Panc1 (cell line): ENCODE measurements at regions not wholly inside any gene's neighbourhood (a gene's known extent, or its start where the extent isn't known, plus 50 kb on each side); places are given as distances from the start of the nearest gene placed in this dataset.

Experiments
- ATAC-seq: fragments of 200-7000 bp; cut with Tn5 transposase; 2 replicates; pipeline ENCODE4 v1.9.1; 2020; ENCODE audit warnings: mild to moderate bottlenecking, moderate library complexity
- BruUV-seq: library from RNA; stranded (reverse); fragments of 400-500 nt; replicated peaks from 2 replicates; lab custom pipeline; 2021; lab: Mats Ljungman, UMichigan
- CTCF ChIA-PET: fragments of 300-600 bp; sonication (Branson Sonifier 250); formaldehyde crosslinking; loops from one replicate; lab custom pipeline; 2022; ENCODE audit warnings: antibody characterized with exemption; lab: Charles Lee
- POLR2A ChIA-PET: fragments of 300-600 bp; sonication (Branson Sonifier 250); formaldehyde crosslinking; loops from one replicate; lab custom pipeline; 2022; ENCODE audit warnings: antibody characterized with exemption; lab: Charles Lee
- DNase-seq: peaks from one replicate; pipeline ENCODE4 v3.0.0-alpha.2; 2010; ENCODE audit warnings: low read depth, low spot score
- H3K27ac ChIP-seq: 2 replicates; pipeline ENCODE4 v1.5.1; 2011; ENCODE audit warnings: mild to moderate bottlenecking, low read length, inconsistent platforms
- H3K27me3 ChIP-seq: fragments of 200-500 bp; sonication (Bioruptor generic); 2 replicates; pipeline ENCODE4 v1.6.0; 2014; ENCODE audit warnings: low read length, inconsistent platforms; ENCODE audit not compliant: control insufficient read depth, insufficient read depth
- H3K36me3 ChIP-seq: fragments of 200-500 bp; sonication (Bioruptor generic); 2 replicates; pipeline ENCODE4 v1.5.1; 2014; ENCODE audit warnings: inconsistent platforms, mild to moderate bottlenecking, low read length, moderate library complexity; ENCODE audit not compliant: control insufficient read depth, insufficient read depth
- H3K4me1 ChIP-seq: 2 replicates; pipeline ENCODE4 v1.5.1; 2011; ENCODE audit warnings: inconsistent platforms, mild to moderate bottlenecking, low read length, moderate library complexity; ENCODE audit not compliant: control insufficient read depth, insufficient read depth
- H3K4me3 ChIP-seq, 2 experiments: 2 replicates each; pipeline ENCODE4 v1.5.1; 2011 to 2012; ENCODE audit warnings: low read depth in 2 of 2, low read length in 2 of 2, mild to moderate bottlenecking in 2 of 2, inconsistent platforms in 1 of 2, moderate library complexity in 1 of 2
- H3K9me3 ChIP-seq: fragments of 200-500 bp; sonication (Bioruptor generic); 2 replicates; pipeline ENCODE4 v1.5.1; 2014; ENCODE audit warnings: low read depth, mild to moderate bottlenecking, inconsistent platforms, low read length, moderate library complexity; ENCODE audit not compliant: control insufficient read depth, insufficient read depth
- POLR2AphosphoS5 ChIP-seq: IDR thresholded peaks from 2 replicates; pipeline ENCODE4 v1.6.1; 2012; ENCODE audit warnings: mild to moderate bottlenecking, low read depth, low read length, moderate library complexity
- SIN3A ChIP-seq: IDR thresholded peaks from 2 replicates; pipeline ENCODE4 v1.6.1; 2012; ENCODE audit warnings: low read depth, mild to moderate bottlenecking, low read length, moderate library complexity, borderline replicate concordance; ENCODE audit not compliant: insufficient read depth
- TCF7L2 ChIP-seq: IDR thresholded peaks from 2 replicates; pipeline ENCODE4 v1.6.1; 2011; ENCODE audit warnings: mild to moderate bottlenecking, low read depth, low read length, inconsistent platforms
- in situ Hi-C: cut with HindIII; loops from 2 replicates; pipeline ENCODE4 v1.10.0; 2016; ENCODE audit warnings: low sequenced_read_pairs, low pct_unique_long_range_greater_than_20kb
- intact Hi-C: fragments of 100-400 bp; cut with micrococcal nuclease; formaldehyde crosslinking; loops from one replicate; pipeline ENCODE4 v1.10.0; 2022; ENCODE audit not compliant: unreplicated experiment
- TF ChIP-seq, protein P1 (sequence below): fragments of 450-650 bp; IDR thresholded peaks from 2 replicates; pipeline ENCODE4 v1.5.1; 2017; ENCODE audit warnings: mild to moderate bottlenecking
- TF ChIP-seq, protein P2 (sequence below), 2 experiments: IDR thresholded peaks; 2 replicates each; pipeline ENCODE4 v1.6.1; 2011 to 2012; ENCODE audit warnings: low read depth in 2 of 2, control low read depth in 1 of 2, low read length in 1 of 2, mild to moderate bottlenecking in 1 of 2, moderate library complexity in 1 of 2; ENCODE audit not compliant: insufficient read depth in 1 of 2

DNA sequence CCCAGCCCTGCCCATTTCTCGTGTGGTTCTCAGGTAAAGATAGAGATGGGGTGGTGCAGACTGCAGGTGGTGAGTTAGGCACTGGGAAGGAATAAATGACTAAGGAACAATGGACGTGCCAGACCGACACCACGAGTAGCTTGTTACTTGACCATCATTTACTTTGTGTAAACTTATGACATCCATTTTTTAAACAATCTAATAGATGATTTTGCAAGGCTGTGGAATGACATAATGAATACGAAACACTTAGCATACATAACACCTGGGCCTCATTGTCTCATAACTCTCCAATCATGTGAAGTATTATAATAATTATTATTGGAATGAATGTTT lies 137.3 kb upstream of the CPEB2 start:
- no peak for TF ChIP-seq SIN3A
- TF ChIP-seq, protein P1, sequence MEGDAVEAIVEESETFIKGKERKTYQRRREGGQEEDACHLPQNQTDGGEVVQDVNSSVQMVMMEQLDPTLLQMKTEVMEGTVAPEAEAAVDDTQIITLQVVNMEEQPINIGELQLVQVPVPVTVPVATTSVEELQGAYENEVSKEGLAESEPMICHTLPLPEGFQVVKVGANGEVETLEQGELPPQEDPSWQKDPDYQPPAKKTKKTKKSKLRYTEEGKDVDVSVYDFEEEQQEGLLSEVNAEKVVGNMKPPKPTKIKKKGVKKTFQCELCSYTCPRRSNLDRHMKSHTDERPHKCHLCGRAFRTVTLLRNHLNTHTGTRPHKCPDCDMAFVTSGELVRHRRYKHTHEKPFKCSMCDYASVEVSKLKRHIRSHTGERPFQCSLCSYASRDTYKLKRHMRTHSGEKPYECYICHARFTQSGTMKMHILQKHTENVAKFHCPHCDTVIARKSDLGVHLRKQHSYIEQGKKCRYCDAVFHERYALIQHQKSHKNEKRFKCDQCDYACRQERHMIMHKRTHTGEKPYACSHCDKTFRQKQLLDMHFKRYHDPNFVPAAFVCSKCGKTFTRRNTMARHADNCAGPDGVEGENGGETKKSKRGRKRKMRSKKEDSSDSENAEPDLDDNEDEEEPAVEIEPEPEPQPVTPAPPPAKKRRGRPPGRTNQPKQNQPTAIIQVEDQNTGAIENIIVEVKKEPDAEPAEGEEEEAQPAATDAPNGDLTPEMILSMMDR: no peak
- TF ChIP-seq, protein P2, sequence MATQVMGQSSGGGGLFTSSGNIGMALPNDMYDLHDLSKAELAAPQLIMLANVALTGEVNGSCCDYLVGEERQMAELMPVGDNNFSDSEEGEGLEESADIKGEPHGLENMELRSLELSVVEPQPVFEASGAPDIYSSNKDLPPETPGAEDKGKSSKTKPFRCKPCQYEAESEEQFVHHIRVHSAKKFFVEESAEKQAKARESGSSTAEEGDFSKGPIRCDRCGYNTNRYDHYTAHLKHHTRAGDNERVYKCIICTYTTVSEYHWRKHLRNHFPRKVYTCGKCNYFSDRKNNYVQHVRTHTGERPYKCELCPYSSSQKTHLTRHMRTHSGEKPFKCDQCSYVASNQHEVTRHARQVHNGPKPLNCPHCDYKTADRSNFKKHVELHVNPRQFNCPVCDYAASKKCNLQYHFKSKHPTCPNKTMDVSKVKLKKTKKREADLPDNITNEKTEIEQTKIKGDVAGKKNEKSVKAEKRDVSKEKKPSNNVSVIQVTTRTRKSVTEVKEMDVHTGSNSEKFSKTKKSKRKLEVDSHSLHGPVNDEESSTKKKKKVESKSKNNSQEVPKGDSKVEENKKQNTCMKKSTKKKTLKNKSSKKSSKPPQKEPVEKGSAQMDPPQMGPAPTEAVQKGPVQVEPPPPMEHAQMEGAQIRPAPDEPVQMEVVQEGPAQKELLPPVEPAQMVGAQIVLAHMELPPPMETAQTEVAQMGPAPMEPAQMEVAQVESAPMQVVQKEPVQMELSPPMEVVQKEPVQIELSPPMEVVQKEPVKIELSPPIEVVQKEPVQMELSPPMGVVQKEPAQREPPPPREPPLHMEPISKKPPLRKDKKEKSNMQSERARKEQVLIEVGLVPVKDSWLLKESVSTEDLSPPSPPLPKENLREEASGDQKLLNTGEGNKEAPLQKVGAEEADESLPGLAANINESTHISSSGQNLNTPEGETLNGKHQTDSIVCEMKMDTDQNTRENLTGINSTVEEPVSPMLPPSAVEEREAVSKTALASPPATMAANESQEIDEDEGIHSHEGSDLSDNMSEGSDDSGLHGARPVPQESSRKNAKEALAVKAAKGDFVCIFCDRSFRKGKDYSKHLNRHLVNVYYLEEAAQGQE (IDR thresholded peaks at IDR 0.05; ENCODE audit: insufficient read depth in 1 of 2, low read depth in 2 of 2, low read length in 1 of 2): no peak
- no peak for TF ChIP-seq TCF7L2
- TF ChIP-seq POLR2AphosphoS5: no peak
- ChIA-PET POLR2A (no interaction called here), CTCF (no interaction called here)
- no peaks in the 10 kb centered on the region for H3K27me3 ChIP-seq
- in situ Hi-C loops: loop anchor here (25.0 kb wide), 1 partner anchor 122 kb away; no protein-coding TSS in a partner anchor
- no peaks in the 10 kb centered on the region for H3K4me1 ChIP-seq
- no peak overlapping the region for H3K4me3 ChIP-seq
- ATAC-seq: no peak
- DNase-seq: no peak
- H3K9me3 ChIP-seq: no peaks in the 10 kb centered on the region
- no peaks in the 10 kb centered on the region for H3K36me3 ChIP-seq
- no TSS peak for BruUV-seq
- intact Hi-C loops: no loop called here
- H3K27ac ChIP-seq: no peak overlapping the region

DNA sequence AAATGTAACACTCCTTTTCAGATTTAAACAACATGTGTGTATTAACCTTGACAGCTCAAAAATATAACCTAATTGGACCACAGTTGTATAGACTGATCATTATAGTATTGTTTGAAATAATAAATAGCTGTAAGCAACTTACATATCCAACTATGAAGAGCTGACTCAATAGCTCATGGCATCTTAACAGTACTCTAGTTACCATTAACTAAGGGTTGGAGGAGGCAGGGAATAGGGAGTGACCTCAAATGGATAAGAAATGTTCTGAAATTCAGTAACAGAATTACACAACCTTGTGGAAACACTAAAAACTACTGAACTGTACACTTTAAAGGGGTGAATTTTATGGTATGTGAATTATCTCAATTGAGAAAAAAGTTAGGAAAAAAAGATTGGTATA lies 136.5 kb upstream of the CPEB2 start:
- BruUV-seq: no TSS peak
- H3K4me3 ChIP-seq: no peak overlapping the region

More for the DNA sequence above, 136.5 kb upstream of the CPEB2 start:
- DNase-seq (no peak), ATAC-seq (no peak)
- ChIA-PET CTCF (no interaction called here), POLR2A (no interaction called here)
- no peak overlapping the region for H3K27ac ChIP-seq
- H3K4me1 ChIP-seq: no peaks in the 10 kb centered on the region
- TF ChIP-seq, protein P1: no peak
- no peak for TF ChIP-seq POLR2AphosphoS5
- no peak for TF ChIP-seq SIN3A
- TF ChIP-seq, protein P2 (IDR thresholded peaks at IDR 0.05; ENCODE audit: insufficient read depth in 1 of 2, low read depth in 2 of 2, low read length in 1 of 2): no peak
- no peak for TF ChIP-seq TCF7L2
- in situ Hi-C loops: loop anchor here (25.0 kb wide), 1 partner anchor 121 kb away; no protein-coding TSS in a partner anchor
- no peaks in the 10 kb centered on the region for H3K27me3 ChIP-seq
- H3K36me3 ChIP-seq: no peaks in the 10 kb centered on the region
- intact Hi-C loops: no loop called here
- no peaks in the 10 kb centered on the region for H3K9me3 ChIP-seq
